ENCODE measurements at regions not wholly inside any gene's neighbourhood (a gene's known extent, or its start where the extent isn't known, plus 50 kb on each side); places are given as distances from the start of the nearest gene placed in this dataset.
"Not testable (repeated sequence)": the region's sequence is repeated elsewhere in the genome, so short reads cannot be mapped to it uniquely, and the experiment has no call there.

GRCh38 chr6:94215552-94215951 is 796.2 kb upstream of the EPHA7 start:
- DNase-seq = no peak

GRCh38 chr6:94213226-94213625 is 793.9 kb upstream of the EPHA7 start:
- peak; percentile 20 for DNase-seq

GRCh38 chr6:94196891-94197290 is 777.5 kb upstream of the EPHA7 start:
- no peak for DNase-seq

GRCh38 chr6:94190030-94190429 is 770.7 kb upstream of the EPHA7 start:
- DNase-seq = no peak

- no peak for DNase-seq
These were observed 765.5 kb upstream of the EPHA7 start for GRCh38 chr6:94184666-94185464.

GRCh38 chr6:94177429-94177828 is 758.1 kb upstream of the EPHA7 start:
- no peak for DNase-seq

- no peak for DNase-seq
These were observed 756.1 kb upstream of the EPHA7 start for GRCh38 chr6:94175465-94175864.

- no peak for DNase-seq
These were observed 744.5 kb upstream of the EPHA7 start for GRCh38 chr6:94163877-94164276.

- no peak for DNase-seq
These were observed 731.5 kb upstream of the EPHA7 start for GRCh38 chr6:94150886-94151285.

GRCh38 chr6:94144807-94145206 is 725.4 kb upstream of the EPHA7 start:
- no peak for DNase-seq

GRCh38 chr6:94137178-94137577 is 717.8 kb upstream of the EPHA7 start:
- DNase-seq = not testable (repeated sequence)

- DNase-seq = no peak
These were observed 713.7 kb upstream of the EPHA7 start for GRCh38 chr6:94133106-94133505.

- DNase-seq = no peak
These were observed 711.9 kb upstream of the EPHA7 start for GRCh38 chr6:94131271-94131670.

GRCh38 chr6:94130478-94130877 is 711.1 kb upstream of the EPHA7 start:
- DNase-seq = peak; percentile 8

- peak; percentile 3 for DNase-seq
These were observed 710.6 kb upstream of the EPHA7 start for GRCh38 chr6:94129926-94130325.

GRCh38 chr6:94127716-94128115 is 708.4 kb upstream of the EPHA7 start:
- DNase-seq = no peak

GRCh38 chr6:94124333-94124732 is 705.0 kb upstream of the EPHA7 start:
- no peak for DNase-seq

GRCh38 chr6:94121094-94121493 is 701.7 kb upstream of the EPHA7 start:
- DNase-seq = no peak

- no peak for DNase-seq
These were observed 679.7 kb upstream of the EPHA7 start for GRCh38 chr6:94099072-94099471.

GRCh38 chr6:94095961-94096360 is 676.6 kb upstream of the EPHA7 start:
- no peak for DNase-seq

GRCh38 chr6:94089941-94090340 is 670.6 kb upstream of the EPHA7 start:
- DNase-seq = no peak

- no peak for DNase-seq
These were observed 669.5 kb upstream of the EPHA7 start for GRCh38 chr6:94088870-94089269.

GRCh38 chr6:94074764-94075163 is 655.4 kb upstream of the EPHA7 start:
- DNase-seq = no peak

GRCh38 chr6:94071835-94072234 is 652.5 kb upstream of the EPHA7 start:
- peak; percentile 36 for DNase-seq

GRCh38 chr6:94065707-94066337 is 646.5 kb upstream of the EPHA7 start:
- no peak for DNase-seq

All from DMS53 (cell line).